GM12874 (cell line): ENCODE measurements at regions not wholly inside any gene's neighbourhood (a gene's known extent, or its start where the extent isn't known, plus 50 kb on each side); places are given as distances from the start of the nearest gene placed in this dataset.

ENCODE experiments used
- TF ChIP-seq, protein P1 (sequence below): IDR thresholded peaks from 2 replicates; pipeline ENCODE4 v1.5.1; 2011; ENCODE audit warnings: low read depth, mild to moderate bottlenecking, control low read depth, low read length, moderate library complexity; ENCODE audit not compliant: insufficient read depth

- TF ChIP-seq, protein P1, sequence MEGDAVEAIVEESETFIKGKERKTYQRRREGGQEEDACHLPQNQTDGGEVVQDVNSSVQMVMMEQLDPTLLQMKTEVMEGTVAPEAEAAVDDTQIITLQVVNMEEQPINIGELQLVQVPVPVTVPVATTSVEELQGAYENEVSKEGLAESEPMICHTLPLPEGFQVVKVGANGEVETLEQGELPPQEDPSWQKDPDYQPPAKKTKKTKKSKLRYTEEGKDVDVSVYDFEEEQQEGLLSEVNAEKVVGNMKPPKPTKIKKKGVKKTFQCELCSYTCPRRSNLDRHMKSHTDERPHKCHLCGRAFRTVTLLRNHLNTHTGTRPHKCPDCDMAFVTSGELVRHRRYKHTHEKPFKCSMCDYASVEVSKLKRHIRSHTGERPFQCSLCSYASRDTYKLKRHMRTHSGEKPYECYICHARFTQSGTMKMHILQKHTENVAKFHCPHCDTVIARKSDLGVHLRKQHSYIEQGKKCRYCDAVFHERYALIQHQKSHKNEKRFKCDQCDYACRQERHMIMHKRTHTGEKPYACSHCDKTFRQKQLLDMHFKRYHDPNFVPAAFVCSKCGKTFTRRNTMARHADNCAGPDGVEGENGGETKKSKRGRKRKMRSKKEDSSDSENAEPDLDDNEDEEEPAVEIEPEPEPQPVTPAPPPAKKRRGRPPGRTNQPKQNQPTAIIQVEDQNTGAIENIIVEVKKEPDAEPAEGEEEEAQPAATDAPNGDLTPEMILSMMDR: no peak
Observed at GRCh38 chr20:60253471-60253870, 295.2 kb downstream of the CDH26 start.

DNA sequence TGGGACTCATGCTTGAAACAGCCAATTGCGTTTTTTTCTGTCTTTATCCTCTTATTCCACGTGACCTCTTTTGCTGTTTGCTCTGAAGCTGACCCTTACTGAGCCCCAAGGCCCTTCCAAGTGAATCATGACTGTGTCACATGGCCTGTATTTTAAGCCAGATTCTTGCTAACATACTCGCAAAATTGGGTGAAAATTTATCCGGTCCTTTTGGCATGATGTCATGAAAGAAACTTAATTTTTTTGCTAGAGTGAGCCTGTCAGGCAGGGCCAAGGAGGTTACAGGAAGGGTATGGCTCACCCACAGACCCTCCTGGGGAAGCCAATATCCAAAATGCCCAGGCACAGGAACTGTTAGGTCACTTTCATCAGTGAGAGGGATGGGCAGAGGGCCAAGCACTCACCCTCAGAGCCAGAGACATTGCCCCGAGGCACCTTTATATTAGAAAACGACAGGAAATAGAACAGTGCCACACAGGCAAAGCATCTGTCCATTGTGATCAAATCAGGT is 296.7 kb downstream of the CDH26 start:
- TF ChIP-seq, protein P1: no peak

DNA sequence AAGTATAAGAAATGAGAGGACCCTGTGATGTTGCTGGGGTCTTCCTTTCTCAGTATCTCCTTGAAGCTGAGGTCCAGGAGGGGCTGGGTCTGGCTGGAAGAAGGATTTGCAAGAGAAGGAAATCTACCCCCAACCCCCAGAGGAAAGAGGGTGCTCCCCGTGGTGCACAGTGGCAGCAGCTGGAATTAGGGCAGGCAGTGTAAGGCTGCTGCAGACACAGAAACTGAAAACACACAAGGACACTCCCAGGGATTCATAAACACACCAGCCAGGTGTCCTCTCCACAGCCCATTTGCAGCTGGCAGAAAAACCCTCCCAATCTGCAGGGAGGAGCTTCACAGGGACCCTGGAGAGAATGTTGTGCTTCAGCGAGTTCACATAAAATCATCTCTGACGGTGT is 297.2 kb downstream of the CDH26 start:
- TF ChIP-seq, protein P1: no peak

- TF ChIP-seq, protein P1: no peak
Observed at GRCh38 chr20:60255866-60256265, 297.6 kb downstream of the CDH26 start.

DNA sequence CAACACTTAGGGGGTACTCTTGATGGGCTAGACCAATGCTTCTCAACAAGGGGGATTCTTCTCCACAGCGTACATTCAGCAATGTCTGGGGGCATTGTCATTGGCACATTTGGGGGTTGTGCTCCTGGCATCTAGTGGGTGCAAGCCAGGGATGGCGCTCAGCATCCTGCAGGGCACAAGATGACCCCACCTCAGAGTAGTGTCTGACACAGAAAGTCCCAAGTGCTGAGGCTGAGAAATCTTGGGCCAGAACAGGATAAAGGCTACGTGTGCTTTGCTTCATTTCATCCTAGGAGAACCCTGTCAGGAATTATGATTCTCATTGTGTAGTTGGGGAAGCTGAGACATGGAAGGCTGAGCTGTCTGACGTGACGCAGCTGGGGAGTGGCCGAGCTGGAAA is 298.6 kb downstream of the CDH26 start:
- TF ChIP-seq, protein P1: no peak

GRCh38 chr20:60257671-60258070 is 299.4 kb downstream of the CDH26 start:
- TF ChIP-seq, protein P1: no peak

DNA sequence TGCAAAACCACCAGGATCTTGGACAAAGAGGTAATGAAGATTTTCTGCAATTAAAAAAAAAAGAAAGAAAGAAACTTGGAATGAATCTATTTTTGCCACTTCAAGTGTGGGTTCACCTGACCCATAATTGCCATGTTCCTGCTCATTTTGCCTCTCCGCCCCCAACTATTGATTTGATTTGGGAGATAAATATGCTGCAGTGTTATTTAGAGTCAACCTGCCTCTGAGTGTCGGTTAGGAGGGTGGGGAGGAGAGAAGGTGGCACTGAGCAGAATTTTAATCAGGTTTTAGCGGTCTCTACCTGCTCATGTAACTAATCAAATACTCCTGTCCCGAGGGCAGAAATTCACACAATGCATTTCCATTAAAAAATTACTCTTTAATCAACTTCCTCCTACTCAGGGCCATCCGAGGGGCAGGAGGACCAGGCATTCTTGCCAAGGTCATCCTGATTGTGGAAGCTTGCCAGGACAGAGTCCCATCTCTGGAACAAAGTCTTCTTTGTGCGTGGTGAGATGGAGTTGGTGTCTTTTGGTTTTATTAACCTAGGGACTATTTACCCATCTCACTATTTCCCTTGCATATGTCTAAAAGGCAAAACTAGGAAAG is 300.1 kb downstream of the CDH26 start:
- TF ChIP-seq, protein P1: no peak

GRCh38 chr20:60261333-60261732 is 303.1 kb downstream of the CDH26 start:
- TF ChIP-seq, protein P1: no peak
